ENCODE measurements at regions not wholly inside any gene's neighbourhood (a gene's known extent, or its start where the extent isn't known, plus 50 kb on each side); places are given as distances from the start of the nearest gene placed in this dataset.

DNA sequence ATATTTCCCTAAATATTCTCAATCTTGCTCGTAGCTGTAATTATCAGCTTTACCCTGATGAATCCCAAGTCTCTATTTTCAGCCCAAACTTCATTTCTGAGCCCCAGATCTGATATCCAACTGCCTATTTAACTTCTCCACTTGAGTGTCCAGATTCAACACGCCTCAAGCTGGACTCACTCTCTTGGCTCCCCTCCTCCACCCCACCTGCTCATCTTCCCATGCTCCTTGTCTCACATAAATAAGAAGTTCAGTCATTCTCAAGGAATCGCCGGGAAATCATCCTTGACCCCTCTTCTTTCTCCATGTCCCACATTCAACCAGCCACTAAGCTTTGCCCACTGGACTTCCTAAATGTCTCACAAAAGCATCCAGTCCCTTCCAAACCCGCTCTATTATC lies 89.9 kb upstream of the STMND1 start:
- H3K4me3 ChIP-seq (ENCODE audit: low read length): no peak overlapping the region
- no peaks in the 10 kb centered on the region for H3K27me3 ChIP-seq (ENCODE audit: control insufficient read depth, insufficient read depth, low read length)
- peaks cover 9% of the 10 kb centered on the region for H3K4me1 ChIP-seq (ENCODE audit: control insufficient read depth, low read depth, low read length)
- no peak overlapping the region for H3K27ac ChIP-seq (ENCODE audit: low read length)
- H3K9ac ChIP-seq (ENCODE audit: low read length): no peak overlapping the region
- H3K36me3 ChIP-seq (ENCODE audit: control insufficient read depth, low read depth, low read length): no peaks in the 10 kb centered on the region
- peaks cover 9% of the 10 kb centered on the region for H3K9me3 ChIP-seq (ENCODE audit: control insufficient read depth, low read depth, low read length)

DNA sequence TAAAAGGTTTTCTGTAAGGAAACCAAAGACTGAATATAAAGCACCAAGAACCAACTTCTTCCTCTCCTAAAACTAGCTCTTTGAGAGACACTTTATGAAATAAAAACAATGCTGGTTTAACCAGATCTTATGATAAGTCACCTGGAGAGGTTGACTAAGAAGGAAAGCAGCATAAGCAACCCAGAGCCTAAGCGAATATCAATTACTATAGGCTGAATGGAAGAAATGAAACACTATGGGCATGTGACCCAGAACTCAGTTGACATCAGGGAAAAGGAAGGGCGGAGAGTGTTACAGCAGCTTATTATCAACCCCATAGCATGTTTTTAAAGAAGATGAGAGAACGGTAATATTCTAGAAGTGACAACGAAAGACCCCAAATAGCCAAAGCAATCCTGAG lies 94.1 kb upstream of the STMND1 start:
- Histone ChIP-seq H3K4me3 (ENCODE audit: low read length) (no peak overlapping the region), H3K9ac (ENCODE audit: low read length) (no peak overlapping the region), H3K4me1 (ENCODE audit: control insufficient read depth, low read depth, low read length) (peaks cover 3% of the 10 kb centered on the region), H3K36me3 (ENCODE audit: control insufficient read depth, low read depth, low read length) (no peaks in the 10 kb centered on the region), H3K9me3 (ENCODE audit: control insufficient read depth, low read depth, low read length) (peaks cover 9% of the 10 kb centered on the region), H3K27ac (ENCODE audit: low read length) (no peak overlapping the region), H3K27me3 (ENCODE audit: control insufficient read depth, insufficient read depth, low read length) (no peaks in the 10 kb centered on the region)

DNA sequence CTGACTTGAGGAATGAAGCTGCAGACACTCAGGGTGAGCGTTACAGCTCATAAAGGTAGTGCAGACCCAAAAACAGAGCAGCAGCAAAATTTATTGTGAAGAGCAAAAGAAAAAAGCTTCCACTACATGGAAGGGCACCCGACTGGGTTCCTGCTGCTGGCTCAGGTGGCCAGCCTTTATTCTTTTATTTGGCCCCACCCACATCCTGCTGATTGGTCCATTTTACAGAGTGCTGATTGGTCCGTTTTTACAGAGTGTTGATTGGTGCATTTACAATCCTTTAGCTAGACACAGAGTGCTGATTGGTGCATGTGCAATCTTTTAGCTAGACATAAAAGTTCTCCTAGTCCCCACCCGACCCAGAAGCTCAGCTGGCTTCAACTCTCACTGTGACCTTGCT lies 95.3 kb upstream of the STMND1 start:
- Histone ChIP-seq H3K27me3 (ENCODE audit: control insufficient read depth, insufficient read depth, low read length) (no peaks in the 10 kb centered on the region), H3K9ac (ENCODE audit: low read length) (no peak overlapping the region), H3K36me3 (ENCODE audit: control insufficient read depth, low read depth, low read length) (no peaks in the 10 kb centered on the region), H3K4me1 (ENCODE audit: control insufficient read depth, low read depth, low read length) (no peaks in the 10 kb centered on the region), H3K9me3 (ENCODE audit: control insufficient read depth, low read depth, low read length) (peaks cover 9% of the 10 kb centered on the region), H3K4me3 (ENCODE audit: low read length) (no peak overlapping the region), H3K27ac (ENCODE audit: low read length) (no peak overlapping the region)

GRCh38 chr6:17004269-17004668 lies 97.6 kb upstream of the STMND1 start:
- Histone ChIP-seq H3K9ac (ENCODE audit: low read length) (no peak overlapping the region), H3K27me3 (ENCODE audit: control insufficient read depth, insufficient read depth, low read length) (no peaks in the 10 kb centered on the region), H3K36me3 (ENCODE audit: control insufficient read depth, low read depth, low read length) (no peaks in the 10 kb centered on the region), H3K4me3 (ENCODE audit: low read length) (no peak overlapping the region), H3K9me3 (ENCODE audit: control insufficient read depth, low read depth, low read length) (peaks cover 9% of the 10 kb centered on the region), H3K4me1 (ENCODE audit: control insufficient read depth, low read depth, low read length) (no peaks in the 10 kb centered on the region), H3K27ac (ENCODE audit: low read length) (no peak overlapping the region)

DNA sequence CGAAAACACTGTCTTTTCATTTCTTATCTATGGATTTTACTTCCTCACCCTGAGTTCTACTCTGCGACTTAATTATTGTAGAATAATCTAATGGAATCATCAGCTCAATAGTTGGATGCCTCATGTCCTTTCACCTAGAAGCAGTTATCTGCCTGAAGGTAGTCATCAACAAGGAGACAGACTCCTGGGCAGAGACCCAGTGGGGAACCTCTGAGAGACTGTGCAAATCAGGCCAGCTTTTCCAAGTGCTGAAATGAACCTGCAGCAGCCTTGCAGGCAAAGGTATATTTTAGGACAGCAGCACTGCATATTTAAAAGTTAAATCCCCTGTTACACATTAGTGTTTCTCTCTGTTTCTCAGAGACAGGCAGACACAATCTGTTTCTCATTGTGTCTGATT lies 99.7 kb upstream of the STMND1 start:
- no peak overlapping the region for H3K27ac ChIP-seq (ENCODE audit: low read length)
- no peak overlapping the region for H3K9ac ChIP-seq (ENCODE audit: low read length)
- H3K9me3 ChIP-seq (ENCODE audit: control insufficient read depth, low read depth, low read length): no peaks in the 10 kb centered on the region
- H3K4me3 ChIP-seq (ENCODE audit: low read length): no peak overlapping the region
- no peaks in the 10 kb centered on the region for H3K36me3 ChIP-seq (ENCODE audit: control insufficient read depth, low read depth, low read length)
- H3K4me1 ChIP-seq (ENCODE audit: control insufficient read depth, low read depth, low read length): no peaks in the 10 kb centered on the region
- no peaks in the 10 kb centered on the region for H3K27me3 ChIP-seq (ENCODE audit: control insufficient read depth, insufficient read depth, low read length)

DNA sequence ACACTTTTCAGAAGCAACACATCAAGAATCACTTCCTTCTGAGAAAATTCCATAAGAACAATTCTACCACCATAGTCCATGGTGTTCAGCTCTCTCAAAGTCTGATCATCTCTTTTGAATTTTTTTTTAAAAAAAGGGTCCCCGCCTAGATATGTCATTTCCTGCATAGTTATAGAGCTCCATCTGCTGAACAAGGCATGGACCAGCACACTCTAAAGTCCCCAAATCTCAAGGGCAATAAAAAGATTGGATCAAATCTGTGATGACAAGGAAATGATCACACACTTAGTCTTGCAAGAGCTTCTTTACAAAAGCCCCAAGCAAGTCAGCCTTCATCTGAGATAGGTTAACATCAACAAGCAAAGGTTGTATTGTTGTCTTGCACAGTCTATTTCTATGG lies 100.7 kb upstream of the STMND1 start:
- H3K27ac ChIP-seq (ENCODE audit: low read length): no peak overlapping the region
- H3K36me3 ChIP-seq (ENCODE audit: control insufficient read depth, low read depth, low read length): no peaks in the 10 kb centered on the region
- H3K9ac ChIP-seq (ENCODE audit: low read length): no peak overlapping the region
- no peak overlapping the region for H3K4me3 ChIP-seq (ENCODE audit: low read length)
- H3K4me1 ChIP-seq (ENCODE audit: control insufficient read depth, low read depth, low read length): no peaks in the 10 kb centered on the region
- no peaks in the 10 kb centered on the region for H3K27me3 ChIP-seq (ENCODE audit: control insufficient read depth, insufficient read depth, low read length)
- no peaks in the 10 kb centered on the region for H3K9me3 ChIP-seq (ENCODE audit: control insufficient read depth, low read depth, low read length)

GRCh38 chr6:16999491-17000436 lies 102.1 kb upstream of the STMND1 start:
- no peaks in the 10 kb centered on the region for H3K27me3 ChIP-seq (ENCODE audit: control insufficient read depth, insufficient read depth, low read length)
- H3K4me3 ChIP-seq (ENCODE audit: low read length): no peak overlapping the region
- H3K9ac ChIP-seq (ENCODE audit: low read length): no peak overlapping the region
- H3K27ac ChIP-seq (ENCODE audit: low read length): no peak overlapping the region
- no peaks in the 10 kb centered on the region for H3K4me1 ChIP-seq (ENCODE audit: control insufficient read depth, low read depth, low read length)
- H3K9me3 ChIP-seq (ENCODE audit: control insufficient read depth, low read depth, low read length): no peaks in the 10 kb centered on the region
- H3K36me3 ChIP-seq (ENCODE audit: control insufficient read depth, low read depth, low read length): no peaks in the 10 kb centered on the region

GRCh38 chr6:16998461-16998860 lies 103.4 kb upstream of the STMND1 start:
- Histone ChIP-seq H3K27ac (ENCODE audit: low read length) (no peak overlapping the region), H3K27me3 (ENCODE audit: control insufficient read depth, insufficient read depth, low read length) (no peaks in the 10 kb centered on the region), H3K4me1 (ENCODE audit: control insufficient read depth, low read depth, low read length) (no peaks in the 10 kb centered on the region), H3K9ac (ENCODE audit: low read length) (no peak overlapping the region), H3K9me3 (ENCODE audit: control insufficient read depth, low read depth, low read length) (no peaks in the 10 kb centered on the region), H3K4me3 (ENCODE audit: low read length) (no peak overlapping the region), H3K36me3 (ENCODE audit: control insufficient read depth, low read depth, low read length) (no peaks in the 10 kb centered on the region)

DNA sequence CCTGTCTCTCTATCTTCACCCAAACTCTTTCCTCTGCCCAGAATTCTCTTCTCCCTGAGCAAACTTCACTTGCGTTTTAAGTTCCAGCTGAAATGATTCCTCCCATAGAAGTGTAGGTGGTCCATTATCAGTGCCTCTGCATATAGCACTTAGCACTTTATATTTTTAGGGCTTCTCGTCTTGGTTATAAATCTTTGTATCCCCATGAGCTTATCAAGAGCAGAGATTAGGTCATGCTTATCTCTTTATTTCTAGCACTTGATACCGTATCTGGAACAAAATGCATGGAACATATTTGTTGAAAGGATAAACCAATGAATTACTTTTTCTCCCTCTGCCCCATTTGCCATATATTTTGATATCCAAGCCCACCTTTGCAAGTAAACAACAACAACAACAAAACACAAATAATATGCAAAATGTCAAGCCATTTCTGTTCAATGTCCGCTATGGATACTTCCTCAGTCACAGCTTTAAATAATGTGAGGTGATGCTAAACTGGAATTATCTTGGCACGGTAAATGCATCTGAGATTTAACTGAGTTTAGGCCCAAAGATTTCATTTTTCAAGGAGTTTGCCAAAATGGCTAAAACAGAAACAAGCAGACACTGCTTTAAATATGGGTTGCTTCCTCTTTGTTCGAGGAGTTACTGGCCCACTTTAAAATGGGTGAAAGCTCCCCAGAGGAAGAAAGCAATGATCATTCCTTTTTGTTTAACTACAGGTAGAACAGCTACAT lies 106.2 kb upstream of the STMND1 start:
- Histone ChIP-seq H3K9me3 (ENCODE audit: control insufficient read depth, low read depth, low read length) (no peaks in the 10 kb centered on the region), H3K4me3 (ENCODE audit: low read length) (no peak overlapping the region), H3K4me1 (ENCODE audit: control insufficient read depth, low read depth, low read length) (no peaks in the 10 kb centered on the region), H3K27ac (ENCODE audit: low read length) (no peak overlapping the region), H3K27me3 (ENCODE audit: control insufficient read depth, insufficient read depth, low read length) (no peaks in the 10 kb centered on the region), H3K9ac (ENCODE audit: low read length) (no peak overlapping the region), H3K36me3 (ENCODE audit: control insufficient read depth, low read depth, low read length) (no peaks in the 10 kb centered on the region)

DNA sequence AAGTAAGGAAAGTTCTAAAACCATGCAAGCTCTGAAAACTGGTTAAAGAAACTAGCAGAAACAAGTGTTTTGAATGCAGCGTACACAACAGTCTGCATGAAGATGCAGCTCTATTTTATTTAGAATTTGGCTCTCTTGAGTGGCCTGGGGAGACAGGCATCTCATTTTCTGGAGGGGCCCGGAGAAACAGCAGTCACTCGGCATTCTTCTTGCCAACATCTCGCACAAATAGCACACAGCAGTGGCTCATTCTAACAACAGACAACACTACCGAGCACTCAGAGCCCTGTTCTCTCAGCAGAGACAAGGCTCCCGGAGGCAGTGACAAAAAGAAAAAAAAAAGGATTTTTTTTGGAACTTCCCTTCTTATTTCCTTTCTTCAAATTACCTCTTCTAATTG lies 108.5 kb upstream of the STMND1 start:
- Histone ChIP-seq H3K9me3 (ENCODE audit: control insufficient read depth, low read depth, low read length) (no peaks in the 10 kb centered on the region), H3K36me3 (ENCODE audit: control insufficient read depth, low read depth, low read length) (no peaks in the 10 kb centered on the region), H3K4me1 (ENCODE audit: control insufficient read depth, low read depth, low read length) (no peaks in the 10 kb centered on the region), H3K27ac (ENCODE audit: low read length) (no peak overlapping the region), H3K27me3 (ENCODE audit: control insufficient read depth, insufficient read depth, low read length) (no peaks in the 10 kb centered on the region), H3K9ac (ENCODE audit: low read length) (no peak overlapping the region), H3K4me3 (ENCODE audit: low read length) (no peak overlapping the region)

- H3K9ac ChIP-seq (ENCODE audit: low read length): no peak overlapping the region
- H3K4me3 ChIP-seq (ENCODE audit: low read length): no peak overlapping the region
- H3K27ac ChIP-seq (ENCODE audit: low read length): no peak overlapping the region
- no peaks in the 10 kb centered on the region for H3K27me3 ChIP-seq (ENCODE audit: control insufficient read depth, insufficient read depth, low read length)
- no peaks in the 10 kb centered on the region for H3K36me3 ChIP-seq (ENCODE audit: control insufficient read depth, low read depth, low read length)
- no peaks in the 10 kb centered on the region for H3K9me3 ChIP-seq (ENCODE audit: control insufficient read depth, low read depth, low read length)
- H3K4me1 ChIP-seq (ENCODE audit: control insufficient read depth, low read depth, low read length): no peaks in the 10 kb centered on the region
These were observed 109.7 kb upstream of the STMND1 start for GRCh38 chr6:16991981-16992629.
